ENCODE measurements at regions not wholly inside any gene's neighbourhood (a gene's known extent, or its start where the extent isn't known, plus 50 kb on each side); places are given as distances from the start of the nearest gene placed in this dataset.

DNA sequence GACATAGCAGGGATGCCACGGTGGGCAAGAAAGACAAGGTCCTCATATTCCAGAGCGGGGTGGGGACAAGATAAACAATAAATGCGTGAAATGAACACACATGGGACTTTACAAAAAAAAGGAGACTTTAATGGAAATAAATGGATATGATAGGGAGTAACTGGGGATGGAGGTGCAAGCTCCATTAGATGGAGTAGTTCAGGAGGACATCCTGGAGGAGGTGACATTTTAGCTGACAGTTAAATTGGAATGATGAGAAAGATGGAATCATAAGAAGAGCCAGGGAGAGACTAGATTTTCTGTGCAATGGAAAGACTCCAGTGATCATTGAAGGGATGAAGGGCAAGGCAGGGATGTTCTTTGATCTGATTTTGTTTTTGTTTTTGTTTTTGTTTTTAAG, 83.6 kb upstream of the MYL10 start:
- no peak overlapping the region for H3K27ac ChIP-seq (ENCODE audit: low read depth, low read length)
- H3K9ac ChIP-seq (ENCODE audit: low read depth, low read length): no peak overlapping the region
- no peak overlapping the region for H3K4me3 ChIP-seq (ENCODE audit: low read depth, low read length)

DNA sequence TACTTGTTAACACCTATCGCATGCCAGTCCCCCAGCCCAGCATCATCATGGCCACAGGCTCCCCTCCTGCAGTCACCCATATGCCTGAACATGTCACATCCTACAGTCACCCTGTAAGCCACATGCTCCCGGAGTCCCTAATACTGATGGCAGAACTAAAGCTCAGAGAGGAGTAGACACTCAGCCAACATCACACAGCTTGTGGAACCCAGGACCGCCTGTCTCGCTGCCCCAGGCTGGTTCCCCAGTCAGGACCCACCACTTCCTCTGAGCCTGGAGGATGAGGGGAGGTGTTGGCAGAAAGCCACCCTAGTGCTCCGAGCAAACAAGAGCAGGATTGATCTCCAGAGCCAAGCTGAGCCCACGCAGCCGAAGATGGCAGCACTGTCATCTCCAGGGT, 85.0 kb upstream of the MYL10 start:
- Histone ChIP-seq H3K9me3 (ENCODE audit: control insufficient read depth, insufficient read depth, low read length) (no peaks in the 10 kb centered on the region), H3K4me1 (ENCODE audit: control insufficient read depth, insufficient read depth, low read length) (no peaks in the 10 kb centered on the region), H3K4me3 (ENCODE audit: low read depth, low read length) (no peak overlapping the region), H3K27ac (ENCODE audit: low read depth, low read length) (no peak overlapping the region), H3K9ac (ENCODE audit: low read depth, low read length) (no peak overlapping the region), H3K27me3 (ENCODE audit: control insufficient read depth, insufficient read depth, low read length) (no peaks in the 10 kb centered on the region), H3K36me3 (ENCODE audit: control insufficient read depth, insufficient read depth, low read length) (no peaks in the 10 kb centered on the region)

More for the DNA sequence above, 83.6 kb upstream of the MYL10 start:
- Histone ChIP-seq H3K9me3 (ENCODE audit: control insufficient read depth, insufficient read depth, low read length) (no peaks in the 10 kb centered on the region), H3K36me3 (ENCODE audit: control insufficient read depth, insufficient read depth, low read length) (no peaks in the 10 kb centered on the region), H3K4me1 (ENCODE audit: control insufficient read depth, insufficient read depth, low read length) (no peaks in the 10 kb centered on the region), H3K27me3 (ENCODE audit: control insufficient read depth, insufficient read depth, low read length) (no peaks in the 10 kb centered on the region)

DNA sequence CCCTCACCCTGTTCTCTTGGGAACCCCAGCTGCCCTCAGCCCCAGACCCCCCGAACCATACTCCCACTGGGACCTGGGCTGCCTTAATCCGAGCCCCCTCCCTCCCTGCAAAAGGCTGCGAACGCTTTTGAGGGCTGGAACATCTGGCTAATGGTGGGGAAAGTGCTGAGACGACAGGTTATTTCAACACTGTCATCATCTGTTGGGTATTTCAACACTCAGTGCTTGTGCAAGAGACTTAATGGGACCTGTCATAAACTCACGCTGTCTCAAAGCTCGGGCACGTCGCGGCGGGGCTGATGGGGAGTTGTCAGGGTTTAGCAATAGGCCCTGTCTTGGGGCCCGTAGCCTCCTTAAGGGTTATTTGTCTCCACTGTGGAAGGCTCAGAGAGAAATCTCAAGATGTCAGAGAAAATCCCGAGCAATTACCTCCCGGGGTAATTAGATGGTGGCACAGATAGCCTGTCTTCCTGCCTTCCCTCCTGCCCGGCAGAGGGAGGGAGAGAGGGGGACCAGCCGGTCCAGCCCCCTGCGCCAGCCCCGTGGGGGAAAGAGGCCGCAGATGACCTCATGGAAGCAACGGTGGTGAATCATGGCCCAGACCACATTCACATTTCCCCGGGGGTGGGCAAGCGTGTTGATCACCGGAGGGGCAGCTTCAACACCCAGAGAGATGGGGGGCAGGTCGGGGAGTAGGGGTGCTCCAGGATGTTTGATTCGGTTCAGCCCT, 88.7 kb upstream of the MYL10 start:
- Histone ChIP-seq H3K9ac (ENCODE audit: low read depth, low read length) (no peak overlapping the region), H3K27me3 (ENCODE audit: control insufficient read depth, insufficient read depth, low read length) (no peaks in the 10 kb centered on the region), H3K27ac (ENCODE audit: low read depth, low read length) (no peak overlapping the region), H3K9me3 (ENCODE audit: control insufficient read depth, insufficient read depth, low read length) (no peaks in the 10 kb centered on the region), H3K4me3 (ENCODE audit: low read depth, low read length) (no peak overlapping the region), H3K36me3 (ENCODE audit: control insufficient read depth, insufficient read depth, low read length) (no peaks in the 10 kb centered on the region), H3K4me1 (ENCODE audit: control insufficient read depth, insufficient read depth, low read length) (no peaks in the 10 kb centered on the region)

DNA sequence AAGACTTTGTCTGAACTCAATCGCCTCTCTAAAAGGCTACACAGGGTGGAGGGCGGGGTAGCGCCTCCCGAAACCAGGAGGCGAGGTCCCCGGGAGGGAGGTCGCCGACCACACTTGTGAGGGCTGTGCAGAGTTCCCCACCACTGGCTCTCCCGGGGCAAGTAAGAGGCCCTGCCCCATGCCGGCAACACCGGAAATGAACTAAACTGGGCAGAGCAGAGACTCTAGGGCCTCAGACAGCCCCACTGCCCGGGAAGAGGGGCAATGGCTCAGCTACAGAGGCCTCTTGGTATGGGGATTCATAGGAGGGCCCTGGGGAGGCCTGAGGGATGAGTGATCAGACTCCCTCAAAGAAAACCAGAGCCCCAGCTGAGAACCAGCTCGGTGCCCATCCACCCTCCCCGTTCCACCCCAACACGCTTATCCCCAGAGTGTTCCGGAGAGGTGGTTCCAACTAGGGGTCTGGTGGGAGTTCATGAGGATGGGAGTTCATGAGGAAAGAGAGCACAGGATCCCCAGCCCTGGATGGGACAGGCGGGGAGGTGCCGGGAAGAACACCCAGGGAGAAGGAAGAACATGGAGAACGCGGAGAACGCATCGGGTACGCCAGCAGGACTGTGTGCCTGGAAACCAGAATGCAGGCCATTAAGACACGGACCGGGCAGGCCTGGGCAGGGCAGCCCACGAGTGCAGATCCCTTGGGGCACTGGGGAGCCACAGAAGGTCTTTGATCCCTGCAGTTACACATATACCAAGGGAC, 89.4 kb upstream of the MYL10 start:
- no peaks in the 10 kb centered on the region for H3K27me3 ChIP-seq (ENCODE audit: control insufficient read depth, insufficient read depth, low read length)
- H3K27ac ChIP-seq (ENCODE audit: low read depth, low read length): no peak overlapping the region
- H3K4me1 ChIP-seq (ENCODE audit: control insufficient read depth, insufficient read depth, low read length): no peaks in the 10 kb centered on the region
- no peak overlapping the region for H3K9ac ChIP-seq (ENCODE audit: low read depth, low read length)
- no peak overlapping the region for H3K4me3 ChIP-seq (ENCODE audit: low read depth, low read length)
- H3K9me3 ChIP-seq (ENCODE audit: control insufficient read depth, insufficient read depth, low read length): no peaks in the 10 kb centered on the region
- no peaks in the 10 kb centered on the region for H3K36me3 ChIP-seq (ENCODE audit: control insufficient read depth, insufficient read depth, low read length)

DNA sequence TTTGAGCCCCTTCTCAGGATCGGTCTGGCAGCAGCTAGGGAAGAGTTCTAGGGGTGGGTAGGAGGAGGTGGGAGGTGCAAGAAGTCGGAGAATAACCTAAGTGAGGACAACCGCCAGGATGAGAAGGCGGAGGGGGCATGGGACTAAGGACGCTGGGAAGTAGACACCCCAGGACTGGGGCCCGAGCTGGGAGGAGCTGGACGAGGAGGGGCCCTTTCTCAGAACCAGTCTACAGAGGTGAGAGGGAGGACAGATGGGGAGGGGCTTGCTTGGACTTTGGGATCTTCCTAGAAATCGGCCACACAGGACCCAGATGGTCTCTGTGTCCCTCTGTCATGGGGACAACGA, 90.0 kb upstream of the MYL10 start:
- H3K4me1 ChIP-seq (ENCODE audit: control insufficient read depth, insufficient read depth, low read length): no peaks in the 10 kb centered on the region
- no peak overlapping the region for H3K9ac ChIP-seq (ENCODE audit: low read depth, low read length)
- H3K9me3 ChIP-seq (ENCODE audit: control insufficient read depth, insufficient read depth, low read length): no peaks in the 10 kb centered on the region
- no peak overlapping the region for H3K4me3 ChIP-seq (ENCODE audit: low read depth, low read length)
- no peaks in the 10 kb centered on the region for H3K36me3 ChIP-seq (ENCODE audit: control insufficient read depth, insufficient read depth, low read length)
- no peaks in the 10 kb centered on the region for H3K27me3 ChIP-seq (ENCODE audit: control insufficient read depth, insufficient read depth, low read length)
- no peak overlapping the region for H3K27ac ChIP-seq (ENCODE audit: low read depth, low read length)

DNA sequence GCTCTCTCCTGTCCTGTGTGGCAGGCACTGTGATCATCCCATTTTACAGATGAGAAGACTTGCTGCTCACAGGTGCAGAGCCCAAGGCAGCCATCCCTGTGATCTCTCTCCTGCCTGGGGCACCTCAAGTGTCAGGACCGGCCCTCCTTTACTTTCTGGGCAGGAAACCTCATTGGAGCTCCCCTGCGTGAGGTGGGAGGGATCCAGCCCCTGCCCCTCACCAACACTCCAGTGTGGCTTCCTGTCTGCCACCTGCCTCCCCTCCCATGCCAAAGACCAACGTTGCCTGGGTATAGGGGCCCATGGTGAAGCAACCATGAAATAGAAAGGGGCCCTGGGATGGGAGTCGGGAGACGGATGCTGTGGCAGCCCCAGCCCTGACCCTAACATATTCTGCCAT, 91.2 kb upstream of the MYL10 start:
- Histone ChIP-seq H3K4me1 (ENCODE audit: control insufficient read depth, insufficient read depth, low read length) (no peaks in the 10 kb centered on the region), H3K27me3 (ENCODE audit: control insufficient read depth, insufficient read depth, low read length) (no peaks in the 10 kb centered on the region), H3K4me3 (ENCODE audit: low read depth, low read length) (no peak overlapping the region), H3K27ac (ENCODE audit: low read depth, low read length) (no peak overlapping the region), H3K9ac (ENCODE audit: low read depth, low read length) (no peak overlapping the region), H3K36me3 (ENCODE audit: control insufficient read depth, insufficient read depth, low read length) (no peaks in the 10 kb centered on the region), H3K9me3 (ENCODE audit: control insufficient read depth, insufficient read depth, low read length) (no peaks in the 10 kb centered on the region)

DNA sequence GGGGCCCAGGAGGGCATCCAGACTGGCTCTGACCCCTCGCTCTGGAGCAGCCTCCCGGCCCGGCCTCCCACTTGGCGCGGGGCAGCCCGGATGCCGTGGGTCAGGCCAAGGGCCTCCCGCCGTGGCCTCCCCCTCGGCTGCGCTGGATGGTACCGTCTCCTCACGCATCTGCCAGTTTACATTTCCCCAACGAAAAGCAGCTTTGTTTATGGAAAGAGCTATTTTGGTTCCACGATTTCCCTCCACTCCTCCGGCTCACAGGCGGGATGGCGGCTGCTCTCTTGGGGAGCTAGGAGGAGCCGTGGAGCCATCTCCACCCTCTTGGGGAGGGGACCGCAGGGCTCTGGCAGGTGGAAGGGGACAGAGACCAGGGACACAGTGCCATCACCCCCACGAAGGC, 93.2 kb upstream of the MYL10 start:
- Histone ChIP-seq H3K27ac (ENCODE audit: low read depth, low read length) (no peak overlapping the region), H3K36me3 (ENCODE audit: control insufficient read depth, insufficient read depth, low read length) (no peaks in the 10 kb centered on the region), H3K9ac (ENCODE audit: low read depth, low read length) (no peak overlapping the region), H3K27me3 (ENCODE audit: control insufficient read depth, insufficient read depth, low read length) (no peaks in the 10 kb centered on the region), H3K9me3 (ENCODE audit: control insufficient read depth, insufficient read depth, low read length) (no peaks in the 10 kb centered on the region), H3K4me1 (ENCODE audit: control insufficient read depth, insufficient read depth, low read length) (no peaks in the 10 kb centered on the region), H3K4me3 (ENCODE audit: low read depth, low read length) (no peak overlapping the region)

DNA sequence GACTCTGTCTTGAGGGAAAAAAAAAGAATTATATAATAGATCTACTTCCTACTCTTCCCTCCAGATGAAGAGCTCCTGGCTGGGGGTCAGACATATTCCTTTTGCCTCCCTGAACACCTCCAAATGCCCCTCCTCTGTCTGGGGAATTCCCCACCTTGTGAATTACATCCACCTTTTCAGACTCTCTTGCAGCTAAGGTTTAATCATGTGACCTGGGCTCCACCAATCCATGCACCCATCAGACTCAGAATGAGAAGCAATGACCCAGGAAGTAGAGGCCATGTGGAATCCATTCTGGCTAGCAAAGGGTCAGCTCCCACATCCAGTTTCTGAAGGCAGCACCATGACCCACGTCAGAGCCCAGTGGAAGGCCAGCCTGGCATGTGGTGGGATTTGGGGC, 93.6 kb upstream of the CUX1 start:
- Histone ChIP-seq H3K4me3 (ENCODE audit: low read depth, low read length) (no peak overlapping the region), H3K4me1 (ENCODE audit: control insufficient read depth, insufficient read depth, low read length) (no peaks in the 10 kb centered on the region), H3K36me3 (ENCODE audit: control insufficient read depth, insufficient read depth, low read length) (no peaks in the 10 kb centered on the region), H3K9me3 (ENCODE audit: control insufficient read depth, insufficient read depth, low read length) (no peaks in the 10 kb centered on the region), H3K9ac (ENCODE audit: low read depth, low read length) (no peak overlapping the region), H3K27ac (ENCODE audit: low read depth, low read length) (no peak overlapping the region), H3K27me3 (ENCODE audit: control insufficient read depth, insufficient read depth, low read length) (no peaks in the 10 kb centered on the region)

DNA sequence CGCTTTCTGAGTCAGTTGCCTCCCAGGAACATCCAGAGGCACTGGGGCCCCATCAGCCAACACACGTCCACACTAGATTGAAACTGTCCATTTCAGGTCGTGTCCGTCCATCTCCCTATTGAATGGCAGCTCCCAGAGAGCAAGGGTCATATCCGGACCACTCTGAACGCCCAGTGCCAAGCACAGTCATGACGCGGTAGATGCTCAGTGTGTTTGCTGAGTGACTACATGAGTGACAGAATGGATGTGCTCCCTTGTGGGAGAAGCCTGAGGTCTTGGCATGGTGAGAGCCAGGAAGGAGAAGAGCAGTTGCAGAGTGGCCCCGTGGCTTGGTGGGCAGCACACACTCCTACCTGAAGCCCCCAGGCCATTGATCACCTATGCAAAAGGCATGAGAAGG, 92.5 kb upstream of the CUX1 start:
- no peaks in the 10 kb centered on the region for H3K27me3 ChIP-seq (ENCODE audit: control insufficient read depth, insufficient read depth, low read length)
- H3K27ac ChIP-seq (ENCODE audit: low read depth, low read length): no peak overlapping the region
- no peak overlapping the region for H3K4me3 ChIP-seq (ENCODE audit: low read depth, low read length)
- H3K9me3 ChIP-seq (ENCODE audit: control insufficient read depth, insufficient read depth, low read length): no peaks in the 10 kb centered on the region
- H3K36me3 ChIP-seq (ENCODE audit: control insufficient read depth, insufficient read depth, low read length): no peaks in the 10 kb centered on the region
- H3K9ac ChIP-seq (ENCODE audit: low read depth, low read length): no peak overlapping the region
- no peaks in the 10 kb centered on the region for H3K4me1 ChIP-seq (ENCODE audit: control insufficient read depth, insufficient read depth, low read length)

DNA sequence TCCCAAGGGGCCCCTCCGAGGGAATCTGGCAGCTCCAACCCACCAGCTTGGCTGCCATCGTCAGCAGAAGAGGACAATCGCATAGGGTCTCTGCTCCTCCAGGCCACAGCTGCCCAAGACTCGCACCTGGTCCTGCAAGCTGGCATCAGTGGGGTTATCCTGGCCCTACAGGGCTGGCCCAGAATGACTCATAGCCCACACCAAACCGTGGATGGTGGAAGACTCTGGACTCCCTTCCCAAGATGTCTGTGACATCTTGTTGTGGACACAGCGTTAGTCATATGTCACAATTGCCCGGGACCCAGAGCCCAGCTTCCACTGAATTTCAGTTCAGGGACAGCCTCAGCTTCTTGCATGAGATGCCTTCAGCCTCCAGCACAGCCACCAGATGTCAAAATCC, 91.5 kb upstream of the CUX1 start:
- no peaks in the 10 kb centered on the region for H3K9me3 ChIP-seq (ENCODE audit: control insufficient read depth, insufficient read depth, low read length)
- H3K36me3 ChIP-seq (ENCODE audit: control insufficient read depth, insufficient read depth, low read length): no peaks in the 10 kb centered on the region
- no peak overlapping the region for H3K27ac ChIP-seq (ENCODE audit: low read depth, low read length)
- no peaks in the 10 kb centered on the region for H3K4me1 ChIP-seq (ENCODE audit: control insufficient read depth, insufficient read depth, low read length)
- H3K9ac ChIP-seq (ENCODE audit: low read depth, low read length): no peak overlapping the region
- no peak overlapping the region for H3K4me3 ChIP-seq (ENCODE audit: low read depth, low read length)
- H3K27me3 ChIP-seq (ENCODE audit: control insufficient read depth, insufficient read depth, low read length): no peaks in the 10 kb centered on the region

DNA sequence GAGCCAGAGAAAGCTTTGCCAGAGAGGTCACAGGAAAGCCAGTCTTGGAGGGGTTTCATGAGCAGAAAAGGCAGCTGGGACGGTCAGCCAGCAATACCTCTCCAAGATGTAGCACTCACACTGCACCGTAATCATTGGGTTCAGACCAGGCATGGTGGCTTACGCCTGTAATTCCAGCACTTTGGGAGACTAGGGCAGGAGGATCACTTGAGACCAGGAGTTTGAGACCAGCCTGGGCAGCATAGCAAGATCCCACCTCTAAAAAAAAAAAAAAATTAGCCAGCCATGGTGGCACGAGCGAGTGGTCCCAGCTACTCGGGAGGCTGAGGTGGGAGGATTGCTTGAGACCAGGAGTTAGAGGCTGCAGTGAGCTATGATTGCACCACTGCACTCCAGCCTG, 90.2 kb upstream of the CUX1 start:
- no peaks in the 10 kb centered on the region for H3K36me3 ChIP-seq (ENCODE audit: control insufficient read depth, insufficient read depth, low read length)
- no peak overlapping the region for H3K9ac ChIP-seq (ENCODE audit: low read depth, low read length)
- H3K4me1 ChIP-seq (ENCODE audit: control insufficient read depth, insufficient read depth, low read length): peaks cover 8% of the 10 kb centered on the region
- no peaks in the 10 kb centered on the region for H3K27me3 ChIP-seq (ENCODE audit: control insufficient read depth, insufficient read depth, low read length)
- no peaks in the 10 kb centered on the region for H3K9me3 ChIP-seq (ENCODE audit: control insufficient read depth, insufficient read depth, low read length)
- no peak overlapping the region for H3K27ac ChIP-seq (ENCODE audit: low read depth, low read length)
- H3K4me3 ChIP-seq (ENCODE audit: low read depth, low read length): no peak overlapping the region

Data from HUES48 (cell line).